ENCODE measurements at regions not wholly inside any gene's neighbourhood (a gene's known extent, or its start where the extent isn't known, plus 50 kb on each side); places are given as distances from the start of the nearest gene placed in this dataset.

DNA sequence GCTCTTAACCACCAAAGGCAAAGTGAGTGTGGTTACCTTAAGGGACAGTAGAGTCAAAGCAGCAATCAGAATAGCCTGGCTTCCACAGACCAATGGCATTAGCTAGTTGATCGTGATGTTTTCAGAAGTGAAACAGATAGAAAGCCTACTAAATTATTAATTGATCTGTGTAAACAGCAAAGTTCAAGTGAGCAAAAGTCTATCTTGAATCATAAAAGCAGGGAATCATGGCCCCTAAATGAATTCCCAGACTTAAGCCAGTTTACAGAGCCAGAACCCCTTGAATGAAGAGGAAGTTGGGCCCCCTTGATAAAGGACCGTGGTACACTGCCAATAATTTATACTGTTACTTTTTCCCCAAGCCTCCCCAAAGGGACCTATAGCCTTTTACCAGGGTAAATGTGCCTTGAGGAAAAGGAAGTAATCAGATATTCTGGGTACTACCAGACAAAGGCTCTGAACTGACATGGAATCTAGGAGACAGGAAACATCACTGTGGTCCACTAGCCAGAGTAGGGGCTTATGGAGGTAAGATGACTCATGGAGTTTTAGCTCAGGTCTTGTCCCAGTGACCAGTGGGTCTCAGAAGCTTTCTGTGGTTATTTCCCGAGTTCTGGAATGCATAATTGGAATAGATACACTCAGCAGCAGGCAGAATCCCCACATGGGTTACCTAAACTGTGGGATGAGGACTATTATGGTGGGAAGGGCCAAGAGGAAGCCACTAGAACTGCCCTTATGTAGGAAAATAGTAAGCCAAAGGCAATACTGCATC lies 317.5 kb downstream of the CD83 start:
- H3K4me3 Mint-ChIP-seq = no peak overlapping the region
- CTCF ChIA-PET = no interaction called here

DNA sequence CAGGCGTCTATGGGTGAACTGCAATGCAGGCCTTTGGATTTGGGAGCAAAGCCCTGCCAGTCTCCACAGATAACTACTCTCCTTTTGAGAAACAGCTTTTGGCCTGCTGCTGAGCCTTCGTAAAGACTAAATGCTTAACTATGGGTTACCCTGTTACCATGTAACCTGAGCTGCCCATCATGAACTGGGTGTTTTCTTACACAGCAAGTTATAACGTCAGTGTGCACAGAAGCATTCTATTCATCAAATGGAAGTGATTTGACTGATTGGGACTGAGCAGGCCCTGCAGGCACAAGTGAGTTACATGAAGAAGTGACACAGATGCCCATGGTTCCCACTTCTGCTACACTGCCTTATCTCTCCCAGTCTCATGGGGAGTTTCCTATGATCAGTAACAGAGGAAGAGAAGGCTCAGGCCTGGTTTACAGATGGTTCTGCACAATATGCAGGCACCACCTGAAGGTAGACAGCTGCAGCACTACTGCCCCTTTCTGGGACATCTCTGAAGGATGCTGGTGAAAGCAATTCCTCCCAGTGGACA lies 319.1 kb downstream of the CD83 start:
- CTCF ChIA-PET = no interaction called here
- H3K4me1 Mint-ChIP-seq = no peaks in the 10 kb centered on the region
- ATAC-seq (ENCODE audit: low read depth) = no peak

More for the DNA sequence above, 317.5 kb downstream of the CD83 start:
- no peak for ATAC-seq (ENCODE audit: low read depth)
- intact Hi-C loops (cut with micrococcal nuclease) = no loop called here
- Mint-ChIP-seq H3K36me3 (ENCODE audit: low read depth) (no peaks in the 10 kb centered on the region), H3K4me1 (no peaks in the 10 kb centered on the region), H3K27ac (no peak overlapping the region), H3K9me3 (no peaks in the 10 kb centered on the region), H3K27me3 (no peaks in the 10 kb centered on the region)
- POLR2A ChIA-PET = no interaction called here
- no peak for DNase-seq
- TF ChIP-seq, protein P1, sequence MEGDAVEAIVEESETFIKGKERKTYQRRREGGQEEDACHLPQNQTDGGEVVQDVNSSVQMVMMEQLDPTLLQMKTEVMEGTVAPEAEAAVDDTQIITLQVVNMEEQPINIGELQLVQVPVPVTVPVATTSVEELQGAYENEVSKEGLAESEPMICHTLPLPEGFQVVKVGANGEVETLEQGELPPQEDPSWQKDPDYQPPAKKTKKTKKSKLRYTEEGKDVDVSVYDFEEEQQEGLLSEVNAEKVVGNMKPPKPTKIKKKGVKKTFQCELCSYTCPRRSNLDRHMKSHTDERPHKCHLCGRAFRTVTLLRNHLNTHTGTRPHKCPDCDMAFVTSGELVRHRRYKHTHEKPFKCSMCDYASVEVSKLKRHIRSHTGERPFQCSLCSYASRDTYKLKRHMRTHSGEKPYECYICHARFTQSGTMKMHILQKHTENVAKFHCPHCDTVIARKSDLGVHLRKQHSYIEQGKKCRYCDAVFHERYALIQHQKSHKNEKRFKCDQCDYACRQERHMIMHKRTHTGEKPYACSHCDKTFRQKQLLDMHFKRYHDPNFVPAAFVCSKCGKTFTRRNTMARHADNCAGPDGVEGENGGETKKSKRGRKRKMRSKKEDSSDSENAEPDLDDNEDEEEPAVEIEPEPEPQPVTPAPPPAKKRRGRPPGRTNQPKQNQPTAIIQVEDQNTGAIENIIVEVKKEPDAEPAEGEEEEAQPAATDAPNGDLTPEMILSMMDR (IDR thresholded peaks at IDR 0.05) = no peak

DNA sequence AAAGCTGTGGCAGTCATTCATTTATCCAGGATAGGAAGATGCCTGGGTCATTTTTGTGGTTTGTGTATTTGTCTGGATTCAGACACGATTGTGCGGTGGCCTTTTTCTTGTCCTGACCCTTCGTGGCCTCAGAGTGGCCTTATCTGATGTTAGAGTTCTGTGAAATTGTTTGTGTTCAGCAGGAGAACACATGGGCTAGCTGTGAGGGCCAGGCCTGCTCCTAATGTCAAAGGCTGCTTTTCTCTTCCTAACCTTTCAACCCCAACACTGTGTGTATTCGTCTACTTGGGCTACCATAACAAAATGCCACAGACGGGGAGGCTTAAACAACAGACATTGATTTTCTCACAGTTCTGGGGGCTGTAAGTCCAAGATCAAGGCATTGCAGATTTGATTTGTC lies 321.8 kb downstream of the CD83 start:
- TF ChIP-seq, protein P1 (IDR thresholded peaks at IDR 0.05) = no peak
- Mint-ChIP-seq H3K9me3 (no peaks in the 10 kb centered on the region), H3K27ac (no peak overlapping the region), H3K4me3 (no peak overlapping the region), H3K4me1 (peaks cover 19% of the 10 kb centered on the region), H3K27me3 (no peaks in the 10 kb centered on the region), H3K36me3 (ENCODE audit: low read depth) (no peaks in the 10 kb centered on the region)
- intact Hi-C loops (cut with micrococcal nuclease) = no loop called here
- ATAC-seq (ENCODE audit: low read depth) (no peak), DNase-seq (no peak)
- ChIA-PET POLR2A (no interaction called here), CTCF (no interaction called here)

More for the DNA sequence above, 319.1 kb downstream of the CD83 start:
- Mint-ChIP-seq H3K36me3 (ENCODE audit: low read depth) (no peaks in the 10 kb centered on the region), H3K9me3 (no peaks in the 10 kb centered on the region), H3K27me3 (no peaks in the 10 kb centered on the region), H3K27ac (no peak overlapping the region), H3K4me3 (no peak overlapping the region)
- POLR2A ChIA-PET = no interaction called here
- intact Hi-C loops (cut with micrococcal nuclease) = no loop called here
- DNase-seq = no peak
- TF ChIP-seq, protein P1 (IDR thresholded peaks at IDR 0.05) = no peak

DNA sequence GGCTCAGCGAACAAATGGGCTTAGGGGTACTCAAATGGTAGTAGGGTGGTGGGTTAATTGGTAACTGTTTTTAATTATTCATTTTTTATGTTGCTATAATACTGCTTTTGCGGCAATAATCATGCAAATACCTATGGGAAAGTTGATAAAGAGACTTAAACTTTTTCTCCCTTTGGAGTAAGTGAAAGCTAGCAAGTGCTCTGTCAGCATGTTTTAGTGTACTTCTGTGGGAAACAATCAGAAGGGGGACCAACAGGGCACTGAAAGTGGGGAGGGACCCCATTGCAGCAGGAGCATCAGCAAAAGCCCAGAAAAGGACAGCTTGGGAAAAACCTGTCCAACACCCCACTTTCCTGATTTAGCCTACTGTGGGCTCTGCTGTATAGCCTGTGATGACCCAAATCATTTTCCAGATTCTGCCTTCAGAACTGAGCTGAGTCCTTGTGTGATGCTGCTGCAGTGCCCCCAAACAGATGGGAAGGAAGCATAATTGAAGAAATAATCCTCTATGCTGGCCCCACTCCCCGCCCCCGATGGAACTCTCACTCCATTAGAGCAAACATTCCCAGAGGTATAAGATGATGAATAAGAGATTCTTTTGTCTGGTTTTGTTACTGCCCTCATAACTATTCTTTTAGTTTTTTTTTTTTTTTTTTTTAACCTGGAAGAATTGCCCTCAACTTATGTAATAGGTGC lies 322.8 kb downstream of the CD83 start:
- Mint-ChIP-seq H3K27me3 (no peaks in the 10 kb centered on the region), H3K4me1 (peaks cover 22% of the 10 kb centered on the region), H3K36me3 (ENCODE audit: low read depth) (no peaks in the 10 kb centered on the region), H3K4me3 (no peak overlapping the region), H3K9me3 (no peaks in the 10 kb centered on the region), H3K27ac (no peak overlapping the region)
- intact Hi-C loops (cut with micrococcal nuclease) = no loop called here
- POLR2A ChIA-PET = no interaction called here
- CTCF ChIA-PET = no interaction called here
- TF ChIP-seq, protein P1 (IDR thresholded peaks at IDR 0.05) = no peak
- DNase-seq = no peak
- no peak for ATAC-seq (ENCODE audit: low read depth)

Data from activated B cell treated with CpG ODN at 0.5 μM for 24 hours (primary cell).